KMS-11 (cell line): ENCODE measurements at regions not wholly inside any gene's neighbourhood (a gene's known extent, or its start where the extent isn't known, plus 50 kb on each side); places are given as distances from the start of the nearest gene placed in this dataset.
"Not testable (repeated sequence)": the region's sequence is repeated elsewhere in the genome, so short reads cannot be mapped to it uniquely, and the experiment has no call there.

Source experiments
- H2AFZ ChIP-seq: fragments of 200-600 bp; sonication (generic); 2 replicates; pipeline ENCODE4 v1.6.1; 2016; ENCODE audit warnings: antibody characterized with exemption, mixed run types, low read depth
- H3K27ac ChIP-seq: fragments of 200-600 bp; sonication (generic); 2 replicates; pipeline ENCODE4 v1.6.1; 2016; ENCODE audit warnings: mild to moderate bottlenecking, mixed run types
- H3K27me3 ChIP-seq: fragments of 200-600 bp; sonication (generic); 2 replicates; pipeline ENCODE4 v1.6.1; 2017; ENCODE audit warnings: mild to moderate bottlenecking, low read depth, mixed run types, moderate library complexity; ENCODE audit not compliant: insufficient read depth
- H3K36me3 ChIP-seq: fragments of 200-600 bp; sonication (generic); 2 replicates; pipeline ENCODE4 v1.6.1; 2017; ENCODE audit warnings: mild to moderate bottlenecking, mixed run types; ENCODE audit not compliant: insufficient read depth
- H3K4me1 ChIP-seq: fragments of 200-600 bp; sonication (generic); 2 replicates; pipeline ENCODE4 v1.6.1; 2016; ENCODE audit warnings: mild to moderate bottlenecking, low read depth, mixed run types; ENCODE audit not compliant: poor library complexity, severe bottlenecking
- H3K4me2 ChIP-seq: fragments of 200-600 bp; sonication (generic); 2 replicates; pipeline ENCODE4 v1.7.0; 2016; ENCODE audit warnings: mild to moderate bottlenecking, mixed run types
- H3K4me3 ChIP-seq: fragments of 200-600 bp; sonication (generic); IDR thresholded peaks from 2 replicates; pipeline ENCODE4 v1.6.1; 2017; ENCODE audit warnings: low read depth, low read length, mixed read lengths; ENCODE audit not compliant: insufficient read depth
- H3K79me2 ChIP-seq: fragments of 200-600 bp; sonication (generic); 2 replicates; pipeline ENCODE4 v1.6.1; 2016; ENCODE audit warnings: low read depth, mixed run types; ENCODE audit not compliant: insufficient read depth
- H3K9ac ChIP-seq: fragments of 200-600 bp; sonication (generic); 2 replicates; pipeline ENCODE4 v1.6.1; 2016; ENCODE audit warnings: mild to moderate bottlenecking, mixed run types
- H4K20me1 ChIP-seq: fragments of 200-600 bp; sonication (generic); 2 replicates; pipeline ENCODE4 v1.6.1; 2016; ENCODE audit warnings: mild to moderate bottlenecking, mixed run types; ENCODE audit not compliant: insufficient read depth
- TF ChIP-seq, protein P1 (sequence below): fragments of 200-600 bp; sonication (generic); conservative IDR thresholded peaks from 2 replicates; pipeline ENCODE4 v1.6.1; 2017; ENCODE audit warnings: low read depth, mild to moderate bottlenecking, antibody characterized with exemption, low read length, moderate library complexity, mixed read lengths

- Histone ChIP-seq H2AFZ (no peak overlapping the region), H3K9ac (no peak overlapping the region), H3K4me1 (no peaks in the 10 kb centered on the region), H3K79me2 (no peaks in the 10 kb centered on the region), H3K27ac (no peak overlapping the region), H3K4me3 (no peak overlapping the region), H4K20me1 (no peaks in the 10 kb centered on the region), H3K36me3 (no peaks in the 10 kb centered on the region), H3K4me2 (no peak overlapping the region), H3K27me3 (no peaks in the 10 kb centered on the region)
- TF ChIP-seq, protein P1, sequence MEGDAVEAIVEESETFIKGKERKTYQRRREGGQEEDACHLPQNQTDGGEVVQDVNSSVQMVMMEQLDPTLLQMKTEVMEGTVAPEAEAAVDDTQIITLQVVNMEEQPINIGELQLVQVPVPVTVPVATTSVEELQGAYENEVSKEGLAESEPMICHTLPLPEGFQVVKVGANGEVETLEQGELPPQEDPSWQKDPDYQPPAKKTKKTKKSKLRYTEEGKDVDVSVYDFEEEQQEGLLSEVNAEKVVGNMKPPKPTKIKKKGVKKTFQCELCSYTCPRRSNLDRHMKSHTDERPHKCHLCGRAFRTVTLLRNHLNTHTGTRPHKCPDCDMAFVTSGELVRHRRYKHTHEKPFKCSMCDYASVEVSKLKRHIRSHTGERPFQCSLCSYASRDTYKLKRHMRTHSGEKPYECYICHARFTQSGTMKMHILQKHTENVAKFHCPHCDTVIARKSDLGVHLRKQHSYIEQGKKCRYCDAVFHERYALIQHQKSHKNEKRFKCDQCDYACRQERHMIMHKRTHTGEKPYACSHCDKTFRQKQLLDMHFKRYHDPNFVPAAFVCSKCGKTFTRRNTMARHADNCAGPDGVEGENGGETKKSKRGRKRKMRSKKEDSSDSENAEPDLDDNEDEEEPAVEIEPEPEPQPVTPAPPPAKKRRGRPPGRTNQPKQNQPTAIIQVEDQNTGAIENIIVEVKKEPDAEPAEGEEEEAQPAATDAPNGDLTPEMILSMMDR, result no peak
Observed at GRCh38 chr10:55943403-55943802, 417.7 kb downstream of the ZWINT start.

DNA sequence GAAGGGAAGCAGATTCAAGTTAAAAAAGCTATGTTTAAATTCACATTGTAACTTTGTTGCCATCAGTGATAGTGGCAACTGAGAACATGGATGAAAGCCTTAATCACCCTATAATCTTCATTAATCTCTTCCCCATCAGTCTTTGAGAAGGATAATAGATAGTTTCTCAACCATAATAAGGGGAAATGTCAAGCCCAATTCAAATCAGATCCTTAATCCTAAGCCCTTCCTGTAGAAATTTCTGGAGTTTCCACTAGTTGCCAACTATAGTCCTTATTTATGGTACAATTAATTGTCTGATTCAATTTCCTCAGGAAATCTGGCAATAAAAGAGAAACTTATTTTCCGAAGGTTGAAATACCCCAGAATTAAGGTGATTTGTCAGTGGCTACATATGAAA is 431.8 kb downstream of the ZWINT start:
- Histone ChIP-seq H3K36me3 (no peaks in the 10 kb centered on the region), H2AFZ (no peak overlapping the region), H3K27me3 (no peaks in the 10 kb centered on the region), H4K20me1 (no peaks in the 10 kb centered on the region), H3K4me3 (no peak overlapping the region), H3K9ac (no peak overlapping the region), H3K27ac (no peak overlapping the region), H3K4me2 (no peak overlapping the region), H3K79me2 (no peaks in the 10 kb centered on the region), H3K4me1 (no peaks in the 10 kb centered on the region)
- TF ChIP-seq, protein P1, result no peak

GRCh38 chr10:55899472-55900147 is 461.4 kb downstream of the ZWINT start:
- H4K20me1 ChIP-seq, H3K9ac ChIP-seq, H3K79me2 ChIP-seq, H3K36me3 ChIP-seq, H3K4me1 ChIP-seq, H3K27ac ChIP-seq, H3K4me2 ChIP-seq, H2AFZ ChIP-seq, H3K4me3 ChIP-seq, H3K27me3 ChIP-seq: not testable (repeated sequence)

- no peaks in the 10 kb centered on the region for H3K27me3 ChIP-seq
- no peak overlapping the region for H3K27ac ChIP-seq
- no peak overlapping the region for H3K9ac ChIP-seq
- H3K4me2 ChIP-seq, result no peak overlapping the region
- TF ChIP-seq, protein P1, result no peak
- H2AFZ ChIP-seq, result no peak overlapping the region
- no peaks in the 10 kb centered on the region for H3K79me2 ChIP-seq
- H3K4me3 ChIP-seq, result no peak overlapping the region
- peaks cover 8% of the 10 kb centered on the region for H3K4me1 ChIP-seq
- H3K36me3 ChIP-seq, result no peaks in the 10 kb centered on the region
- H4K20me1 ChIP-seq, result no peaks in the 10 kb centered on the region
Observed at GRCh38 chr10:55897490-55897921, 463.6 kb downstream of the ZWINT start.

- Histone ChIP-seq H3K27me3 (no peaks in the 10 kb centered on the region), H3K27ac (0 out of 2 replicates have a peak overlapping the region, but pooled peaks have one; percentile 14), H2AFZ (no peak overlapping the region), H3K4me1 (peaks cover 16% of the 10 kb centered on the region), H3K79me2 (no peaks in the 10 kb centered on the region), H3K9ac (no peak overlapping the region), H3K4me2 (peak overlapping the region; percentile 11; the same call in 1 of the 2 replicates), H3K4me3 (no peak overlapping the region), H3K36me3 (no peaks in the 10 kb centered on the region), H4K20me1 (no peaks in the 10 kb centered on the region)
- TF ChIP-seq, protein P1, result no peak
Observed at GRCh38 chr10:55892276-55892675, 468.8 kb downstream of the ZWINT start.
